HepG2 (cell line): ENCODE measurements at regions not wholly inside any gene's neighbourhood (a gene's known extent, or its start where the extent isn't known, plus 50 kb on each side); places are given as distances from the start of the nearest gene placed in this dataset.

ENCODE experiments used
- ATAC-seq: fragments of 200-7000 bp; cut with Tn5 transposase; 3 replicates; pipeline ENCODE4 v1.9.1; 2020; ENCODE audit warnings: mild to moderate bottlenecking, moderate library complexity
- BruUV-seq: library from RNA; stranded (reverse); fragments of 400-500 nt; replicated peaks from 2 replicates; lab custom pipeline; 2021; lab: Mats Ljungman, UMichigan
- CTCF ChIA-PET: fragments of 300-600 bp; formaldehyde crosslinking; extraction: SDS; loops from one replicate; lab custom pipeline; 2021; ENCODE audit warnings: low total read pairs, inconsistent platforms, low intra/inter-chr PET ratio; lab: Yijun Ruan, JAX
- POLR2A ChIA-PET: fragments of 350-600 bp; sonication (Branson Sonifier 250); formaldehyde crosslinking; loops from one replicate; lab custom pipeline; 2020; ENCODE audit warnings: antibody characterized with exemption, inconsistent platforms; lab: Yijun Ruan, JAX
- DNase-seq: peaks from one replicate; pipeline ENCODE4 v3.0.0-alpha.2; 2015; ENCODE audit warnings: low spot score
- FAIRE-seq: peaks from 3 replicates; lab custom pipeline; 2011; peaks lifted over from hg19 to GRCh38; lab: Jason Lieb, UNC
- H2AFZ ChIP-seq: one replicate; pipeline ENCODE4 v1.6.1; 2011; ENCODE audit warnings: low read length, inconsistent platforms
- H3K27ac ChIP-seq: fragments of 300-600 bp; 3 replicates; pipeline ENCODE4 v1.8.0; 2011; ENCODE audit warnings: mixed run types, mild to moderate bottlenecking, mixed read lengths, low read length, inconsistent platforms; ENCODE audit not compliant: insufficient read depth; ENCODE audit errors: extremely low read length
- H3K27me3 ChIP-seq, 2 experiments: fragments of 200-600 bp in 1 of 2; 2 replicates in 1 of 2; 3 replicates in 1 of 2; pipeline versions ENCODE4 v1.6.0 to v1.8.0; 2011; ENCODE audit warnings: low read length in 2 of 2, mild to moderate bottlenecking in 2 of 2, moderate library complexity in 2 of 2, inconsistent platforms in 1 of 2; ENCODE audit not compliant: insufficient read depth in 2 of 2, control insufficient read depth in 1 of 2
- H3K36me3 ChIP-seq, 2 experiments: fragments of 200-600 bp in 1 of 2; replicated peaks in 1 of 2; 2 replicates in 1 of 2; 3 replicates in 1 of 2; pipeline versions ENCODE4 v1.5.1 to v1.8.0; 2011; ENCODE audit warnings: low read length in 2 of 2, inconsistent platforms in 1 of 2; ENCODE audit not compliant: insufficient read depth in 2 of 2, control insufficient read depth in 1 of 2
- H3K4me1 ChIP-seq: 2 replicates; pipeline ENCODE4 v1.5.1; 2012; ENCODE audit warnings: low read length, inconsistent platforms; ENCODE audit not compliant: insufficient read depth
- H3K4me2 ChIP-seq: 2 replicates; pipeline ENCODE4 v1.6.0; 2011; ENCODE audit warnings: low read depth, low read length, inconsistent platforms
- H3K4me3 ChIP-seq, 3 experiments: fragments of 200-600 bp in 1 of 3; sonication (generic), shearing (Covaris generic) in 1 of 3; replicated peaks in 1 of 3; 2 replicates each; pipeline ENCODE4 v1.5.1; 2011 to 2016; ENCODE audit warnings: low read length in 3 of 3, inconsistent platforms in 2 of 3, low read depth in 2 of 3, mild to moderate bottlenecking in 2 of 3, control low read depth in 1 of 3, mixed read lengths in 1 of 3; ENCODE audit not compliant: insufficient read depth in 1 of 3
- H3K79me2 ChIP-seq: one replicate; pipeline ENCODE4 v1.6.1; 2011; ENCODE audit warnings: low read length, inconsistent platforms; ENCODE audit not compliant: insufficient read depth
- H3K9ac ChIP-seq: 2 replicates; pipeline ENCODE4 v1.6.0; 2011; ENCODE audit warnings: mild to moderate bottlenecking, low read depth, low read length, inconsistent platforms; ENCODE audit not compliant: insufficient read depth
- H3K9me3 ChIP-seq: 2 replicates; pipeline ENCODE4 v1.5.1; 2012; ENCODE audit warnings: mild to moderate bottlenecking, low read length
- H4K20me1 ChIP-seq: 2 replicates; pipeline ENCODE4 v1.6.0; 2011; ENCODE audit warnings: inconsistent platforms, mild to moderate bottlenecking, low read length, moderate library complexity; ENCODE audit not compliant: insufficient read depth
- ARID2 ChIP-seq: sonication (generic); formaldehyde crosslinking; IDR thresholded peaks from 2 replicates; pipeline ENCODE4 v1.8.1; 2022; ENCODE audit warnings: mild to moderate bottlenecking, missing genetic modification reagents, borderline replicate concordance
- YY1 ChIP-seq: IDR thresholded peaks from 2 replicates; pipeline ENCODE4 v1.6.1; 2011; ENCODE audit warnings: low read length, low read depth, moderate library complexity, mild to moderate bottlenecking; ENCODE audit not compliant: insufficient read depth, insufficient replicate concordance
- ZNF451 ChIP-seq: sonication (generic); formaldehyde crosslinking; IDR thresholded peaks from 2 replicates; pipeline ENCODE4 v1.5.0; 2020; ENCODE audit warnings: mild to moderate bottlenecking, missing genetic modification reagents
- ZNF460 ChIP-seq: sonication (generic); formaldehyde crosslinking; IDR thresholded peaks from 2 replicates; pipeline ENCODE4 v1.5.1; 2020; ENCODE audit warnings: missing genetic modification reagents, mild to moderate bottlenecking, borderline replicate concordance
- ZNF841 ChIP-seq: sonication (generic); formaldehyde crosslinking; IDR thresholded peaks from 2 replicates; pipeline ENCODE4 v1.8.1; 2023; ENCODE audit warnings: missing genetic modification reagents, borderline replicate concordance
- ZNF850 ChIP-seq: sonication (generic); formaldehyde crosslinking; conservative IDR thresholded peaks from 2 replicates; pipeline ENCODE4 v1.9.0; 2021; ENCODE audit warnings: mild to moderate bottlenecking, missing genetic modification reagents
- WGBS: methylation state at CpG from one replicate; pipeline ENCODE4 v1.1.6; 2017; ENCODE audit warnings: low lambda C conversion rate; 5-methylcytosine and 5-hydroxymethylcytosine counted together
- in situ Hi-C: cut with HindIII; loops from 2 replicates; pipeline ENCODE4 v1.10.0; 2017; ENCODE audit warnings: low pct_unique_long_range_greater_than_20kb; ENCODE audit not compliant: extremely low pct_ligation_motif_present
- intact Hi-C: fragments of 100-400 bp; cut with micrococcal nuclease; formaldehyde crosslinking; loops from one replicate; pipeline ENCODE4 v1.10.0; 2022; ENCODE audit not compliant: unreplicated experiment
- TF ChIP-seq, protein P1 (sequence below): sonication (generic); formaldehyde crosslinking; IDR thresholded peaks from 2 replicates; pipeline ENCODE4 v1.4.0; 2020; ENCODE audit warnings: mild to moderate bottlenecking, low read depth, missing genetic modification reagents
- TF ChIP-seq, protein P2 (sequence below): sonication (generic); formaldehyde crosslinking; IDR thresholded peaks from 2 replicates; pipeline ENCODE4 v1.4.0; 2020; ENCODE audit warnings: mild to moderate bottlenecking, missing genetic modification reagents
- TF ChIP-seq, protein P3 (sequence below): sonication (generic); formaldehyde crosslinking; IDR thresholded peaks from 2 replicates; pipeline ENCODE4 v1.8.0; 2023; ENCODE audit warnings: mild to moderate bottlenecking, missing genetic modification reagents

GRCh38 chr7:26008428-26008827 is 143.6 kb upstream of the NFE2L3 start:
- POLR2A ChIA-PET: no interaction called here
- no TSS peak for BruUV-seq

More at GRCh38 chr7:26008428-26008827, 143.6 kb upstream of the NFE2L3 start:
- no peak for ATAC-seq
- Histone ChIP-seq H3K27me3 (no peaks in the 10 kb centered on the region), H3K4me3 (no peak overlapping the region), H3K79me2 (no peaks in the 10 kb centered on the region), H3K4me1 (peaks cover 13% of the 10 kb centered on the region), H3K9me3 (no peaks in the 10 kb centered on the region), H3K9ac (no peak overlapping the region), H3K4me2 (no peak overlapping the region), H4K20me1 (no peaks in the 10 kb centered on the region), H3K36me3 (no peaks in the 10 kb centered on the region), H2AFZ (no peak overlapping the region), H3K27ac (no peak overlapping the region)
- CTCF ChIA-PET: no interaction called here
- in situ Hi-C loops: no loop called here
- TF ChIP-seq ZNF460 (CRISPR knock-in tag) (no peak), ZNF850 (CRISPR knock-in tag) (no peak), ARID2 (CRISPR knock-in tag) (no peak), ZNF451 (CRISPR knock-in tag) (no peak), ZNF841 (CRISPR knock-in tag) (no peak), YY1 (no peak)
- TF ChIP-seq, protein P1, sequence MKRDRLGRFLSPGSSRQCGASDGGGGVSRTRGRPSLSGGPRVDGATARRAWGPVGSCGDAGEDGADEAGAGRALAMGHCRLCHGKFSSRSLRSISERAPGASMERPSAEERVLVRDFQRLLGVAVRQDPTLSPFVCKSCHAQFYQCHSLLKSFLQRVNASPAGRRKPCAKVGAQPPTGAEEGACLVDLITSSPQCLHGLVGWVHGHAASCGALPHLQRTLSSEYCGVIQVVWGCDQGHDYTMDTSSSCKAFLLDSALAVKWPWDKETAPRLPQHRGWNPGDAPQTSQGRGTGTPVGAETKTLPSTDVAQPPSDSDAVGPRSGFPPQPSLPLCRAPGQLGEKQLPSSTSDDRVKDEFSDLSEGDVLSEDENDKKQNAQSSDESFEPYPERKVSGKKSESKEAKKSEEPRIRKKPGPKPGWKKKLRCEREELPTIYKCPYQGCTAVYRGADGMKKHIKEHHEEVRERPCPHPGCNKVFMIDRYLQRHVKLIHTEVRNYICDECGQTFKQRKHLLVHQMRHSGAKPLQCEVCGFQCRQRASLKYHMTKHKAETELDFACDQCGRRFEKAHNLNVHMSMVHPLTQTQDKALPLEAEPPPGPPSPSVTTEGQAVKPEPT (CRISPR knock-in tag): no peak
- TF ChIP-seq, protein P2, sequence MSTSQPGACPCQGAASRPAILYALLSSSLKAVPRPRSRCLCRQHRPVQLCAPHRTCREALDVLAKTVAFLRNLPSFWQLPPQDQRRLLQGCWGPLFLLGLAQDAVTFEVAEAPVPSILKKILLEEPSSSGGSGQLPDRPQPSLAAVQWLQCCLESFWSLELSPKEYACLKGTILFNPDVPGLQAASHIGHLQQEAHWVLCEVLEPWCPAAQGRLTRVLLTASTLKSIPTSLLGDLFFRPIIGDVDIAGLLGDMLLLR (CRISPR knock-in tag): no peak
- TF ChIP-seq, protein P3, sequence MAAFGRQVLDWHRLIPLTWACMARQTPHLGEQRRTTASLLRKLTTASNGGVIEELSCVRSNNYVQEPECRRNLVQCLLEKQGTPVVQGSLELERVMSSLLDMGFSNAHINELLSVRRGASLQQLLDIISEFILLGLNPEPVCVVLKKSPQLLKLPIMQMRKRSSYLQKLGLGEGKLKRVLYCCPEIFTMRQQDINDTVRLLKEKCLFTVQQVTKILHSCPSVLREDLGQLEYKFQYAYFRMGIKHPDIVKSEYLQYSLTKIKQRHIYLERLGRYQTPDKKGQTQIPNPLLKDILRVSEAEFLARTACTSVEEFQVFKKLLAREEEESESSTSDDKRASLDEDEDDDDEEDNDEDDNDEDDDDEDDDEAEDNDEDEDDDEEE (CRISPR knock-in tag): no peak
- intact Hi-C loops: no loop called here
- FAIRE-seq: no peak
- DNase-seq: no peak
- 70% methylated on average over 4 of the region's 5 CpGs for WGBS
